ENCODE measurements at regions not wholly inside any gene's neighbourhood (a gene's known extent, or its start where the extent isn't known, plus 50 kb on each side); places are given as distances from the start of the nearest gene placed in this dataset.

DNA sequence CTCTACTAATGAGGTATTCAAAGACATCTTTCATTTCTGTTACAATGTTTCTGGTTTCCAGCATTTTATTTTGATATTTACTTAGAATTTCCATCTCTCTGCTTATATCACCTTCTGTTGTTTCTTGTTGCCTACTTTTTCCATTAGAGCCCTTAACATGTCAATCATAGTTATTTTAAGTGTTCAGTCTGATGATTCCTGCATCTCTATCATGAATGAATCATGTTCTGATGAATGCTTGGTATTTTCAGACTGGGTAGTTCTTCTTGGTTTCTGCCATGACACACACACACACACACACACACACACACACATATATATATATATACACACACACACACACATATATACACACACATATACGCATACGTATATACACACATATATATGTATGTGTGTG is 486.4 kb upstream of the ISX start:
- no peak overlapping the region for H3K27ac ChIP-seq
- TF ChIP-seq, protein P1, sequence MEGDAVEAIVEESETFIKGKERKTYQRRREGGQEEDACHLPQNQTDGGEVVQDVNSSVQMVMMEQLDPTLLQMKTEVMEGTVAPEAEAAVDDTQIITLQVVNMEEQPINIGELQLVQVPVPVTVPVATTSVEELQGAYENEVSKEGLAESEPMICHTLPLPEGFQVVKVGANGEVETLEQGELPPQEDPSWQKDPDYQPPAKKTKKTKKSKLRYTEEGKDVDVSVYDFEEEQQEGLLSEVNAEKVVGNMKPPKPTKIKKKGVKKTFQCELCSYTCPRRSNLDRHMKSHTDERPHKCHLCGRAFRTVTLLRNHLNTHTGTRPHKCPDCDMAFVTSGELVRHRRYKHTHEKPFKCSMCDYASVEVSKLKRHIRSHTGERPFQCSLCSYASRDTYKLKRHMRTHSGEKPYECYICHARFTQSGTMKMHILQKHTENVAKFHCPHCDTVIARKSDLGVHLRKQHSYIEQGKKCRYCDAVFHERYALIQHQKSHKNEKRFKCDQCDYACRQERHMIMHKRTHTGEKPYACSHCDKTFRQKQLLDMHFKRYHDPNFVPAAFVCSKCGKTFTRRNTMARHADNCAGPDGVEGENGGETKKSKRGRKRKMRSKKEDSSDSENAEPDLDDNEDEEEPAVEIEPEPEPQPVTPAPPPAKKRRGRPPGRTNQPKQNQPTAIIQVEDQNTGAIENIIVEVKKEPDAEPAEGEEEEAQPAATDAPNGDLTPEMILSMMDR (conservative IDR thresholded peaks at IDR 0.05), result no peak

DNA sequence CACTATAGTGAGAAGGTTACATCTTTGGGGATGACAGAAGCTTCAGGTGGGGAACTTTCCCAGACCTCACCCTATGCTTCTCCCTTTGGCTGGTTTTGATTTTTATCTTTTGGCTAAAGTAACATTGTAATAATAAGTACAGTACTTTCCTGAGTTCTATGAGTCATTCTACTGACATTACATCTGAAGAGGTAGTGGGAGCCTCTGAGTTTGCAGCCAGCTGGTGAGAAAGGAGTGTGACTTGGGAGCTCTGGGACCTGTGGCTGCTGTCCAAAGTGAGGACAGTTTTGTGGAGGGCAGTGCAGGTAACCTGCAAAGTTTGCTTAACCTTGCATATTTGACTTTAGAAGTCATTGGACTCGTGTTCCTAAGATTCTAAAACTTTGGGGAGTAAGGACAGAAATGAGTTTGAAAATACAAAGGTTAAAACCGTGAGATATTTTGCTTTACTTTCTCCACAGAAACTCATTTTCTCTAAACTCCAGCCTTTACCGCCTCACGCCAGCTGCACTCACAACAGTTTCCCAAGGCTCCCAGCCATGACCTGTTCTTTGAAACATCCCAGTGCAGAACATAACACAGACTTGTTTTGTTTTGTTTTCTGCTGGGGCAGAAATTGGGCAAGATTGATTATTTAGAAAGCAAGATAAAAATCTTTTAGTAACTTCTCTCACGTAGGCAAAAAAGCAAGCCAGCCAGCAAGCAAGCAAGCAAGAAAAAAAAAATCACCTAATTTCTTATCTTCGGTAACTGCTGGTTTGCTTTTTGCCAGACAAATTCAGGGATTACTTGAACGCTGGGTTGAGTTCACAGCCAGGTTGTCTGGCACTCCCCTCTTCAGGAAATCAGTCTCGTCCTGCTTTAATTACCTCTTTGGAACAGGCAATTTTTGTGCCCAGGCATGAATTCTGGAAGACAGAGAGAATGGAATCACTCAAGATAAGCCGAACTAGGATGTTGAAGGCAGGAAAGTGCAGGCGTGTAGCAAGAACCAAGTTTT is 478.3 kb upstream of the ISX start:
- no peak overlapping the region for H3K27ac ChIP-seq
- TF ChIP-seq, protein P1 (conservative IDR thresholded peaks at IDR 0.05), result no peak

DNA sequence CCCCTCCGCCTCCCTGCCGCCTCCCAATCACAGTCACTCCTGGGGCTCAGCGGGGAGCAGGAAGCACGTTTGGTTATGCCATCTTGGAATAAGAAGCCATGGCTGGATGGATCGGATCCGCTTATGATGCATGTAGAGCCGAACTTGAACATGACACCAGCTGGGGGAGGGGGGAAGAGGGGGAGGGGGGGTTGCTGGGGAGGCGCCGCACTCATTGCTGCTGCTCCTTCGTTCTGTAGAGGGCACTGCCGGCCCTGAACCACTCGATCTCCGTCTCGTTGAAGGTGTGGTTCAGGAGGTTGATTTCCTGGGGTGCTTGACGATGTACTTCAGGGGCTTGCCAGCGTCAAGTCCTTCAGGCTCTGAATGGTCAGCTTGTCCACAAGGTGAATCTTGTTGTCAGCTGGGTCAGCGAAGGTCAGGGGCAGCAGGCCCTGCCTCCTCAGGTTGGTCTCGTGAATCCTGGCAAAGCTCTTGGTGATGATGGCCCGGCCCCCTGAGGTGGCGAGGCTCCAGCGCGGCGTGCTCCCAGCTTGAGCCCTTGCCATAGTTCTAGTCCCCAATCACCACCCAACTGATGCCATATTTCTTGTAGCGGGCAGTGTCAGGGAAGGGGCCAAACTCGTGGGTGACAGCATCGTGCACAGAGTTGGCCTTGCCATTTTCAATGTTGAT is 476.9 kb upstream of the ISX start:
- TF ChIP-seq, protein P1 (conservative IDR thresholded peaks at IDR 0.05), result no peak

DNA sequence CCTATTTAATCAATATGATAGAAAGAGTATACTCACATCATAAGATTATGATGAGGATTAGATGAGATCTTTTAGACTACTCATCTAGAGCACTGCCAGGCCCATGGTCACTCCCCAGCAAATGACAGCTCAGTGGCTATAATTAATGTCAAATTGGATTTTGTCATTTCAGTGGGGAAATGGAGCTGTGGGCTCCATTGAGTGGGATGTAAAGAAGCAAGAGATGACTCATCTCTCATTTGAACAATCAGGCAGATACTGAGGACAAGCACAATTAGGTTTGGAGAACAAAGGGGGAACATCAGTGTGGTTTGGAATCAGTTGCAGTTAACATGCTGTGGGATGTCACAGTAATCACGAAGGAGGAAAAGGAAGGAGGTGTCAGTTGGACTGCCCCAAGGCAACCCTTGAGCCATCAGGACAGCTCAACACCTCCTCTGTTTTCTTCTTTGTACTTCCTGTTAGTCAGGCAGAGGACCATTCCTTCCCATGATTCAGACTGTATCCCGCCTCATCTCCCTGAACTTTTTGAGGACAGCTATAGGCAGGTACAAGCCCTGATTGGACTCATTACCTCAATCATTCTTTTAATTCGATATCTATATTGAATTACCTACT is 473.7 kb upstream of the ISX start:
- TF ChIP-seq, protein P1 (conservative IDR thresholded peaks at IDR 0.05), result no peak
- H3K27ac ChIP-seq, result no peak overlapping the region

More for the DNA sequence above, 476.9 kb upstream of the ISX start:
- no peak overlapping the region for H3K27ac ChIP-seq

DNA sequence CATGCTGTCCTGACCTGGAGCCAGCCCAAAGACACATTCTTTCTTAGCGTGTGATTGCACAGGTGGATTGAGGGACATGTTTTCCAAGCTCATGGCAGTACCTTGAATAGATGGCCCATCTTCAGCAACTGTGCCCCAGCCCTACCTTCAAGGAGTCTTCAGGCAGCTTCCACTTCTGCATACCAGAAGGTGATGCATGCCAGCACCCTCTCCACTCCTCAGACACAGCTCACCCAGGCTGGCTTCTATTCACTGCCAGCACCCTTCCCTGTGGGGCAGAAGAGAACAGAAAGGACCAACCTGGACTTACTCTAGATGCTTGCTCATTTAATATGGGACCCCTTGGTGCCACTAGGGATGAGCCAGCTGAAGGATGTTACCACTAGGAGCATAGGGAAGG is 466.4 kb upstream of the ISX start:
- TF ChIP-seq, protein P1 (conservative IDR thresholded peaks at IDR 0.05), result no peak
- H3K27ac ChIP-seq, result no peak overlapping the region

DNA sequence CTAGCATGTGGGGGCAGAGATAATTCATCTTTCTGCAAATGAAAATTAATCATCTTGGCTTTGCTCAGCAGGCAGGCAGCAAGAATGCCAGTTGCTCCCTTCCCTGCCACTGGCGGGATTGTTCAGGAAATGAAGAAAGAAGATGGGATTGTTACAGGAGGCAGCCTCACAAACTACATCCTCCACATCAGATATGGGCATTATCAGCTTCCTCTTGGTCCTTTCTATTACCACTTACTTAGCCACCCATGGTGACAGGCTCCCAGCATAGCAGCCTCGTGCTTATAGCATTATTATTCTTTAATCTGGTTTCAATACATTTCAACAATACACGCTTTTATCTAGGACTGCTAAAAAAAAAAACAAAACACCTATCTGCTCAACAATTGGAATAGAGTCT is 461.6 kb upstream of the ISX start:
- no peak overlapping the region for H3K27ac ChIP-seq
- TF ChIP-seq, protein P1 (conservative IDR thresholded peaks at IDR 0.05), result no peak

DNA sequence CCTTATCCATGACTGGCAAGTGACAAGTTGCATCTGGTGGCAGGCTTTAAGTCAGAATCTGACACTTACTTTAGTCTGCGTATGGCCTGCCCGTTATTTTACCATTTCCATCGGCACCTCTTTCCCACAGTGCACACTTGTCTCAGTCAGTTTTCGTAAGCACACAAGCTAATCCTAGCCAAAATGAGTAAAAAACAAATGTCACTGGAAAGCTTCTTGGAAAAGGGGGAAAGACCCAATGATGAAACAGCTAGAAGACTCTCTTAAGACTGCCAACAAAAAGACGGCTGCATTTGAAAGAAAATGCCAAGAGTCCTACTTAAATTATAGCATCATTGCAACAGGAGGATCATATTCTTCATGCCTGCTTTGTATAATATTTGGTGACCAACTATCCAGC is 457.9 kb upstream of the ISX start:
- H3K27ac ChIP-seq, result no peak overlapping the region
- TF ChIP-seq, protein P1 (conservative IDR thresholded peaks at IDR 0.05), result no peak
